ENCODE measurements at regions not wholly inside any gene's neighbourhood (a gene's known extent, or its start where the extent isn't known, plus 50 kb on each side); places are given as distances from the start of the nearest gene placed in this dataset.

- BruUV-seq (replicated peaks): no TSS peak
- intact Hi-C loops (cut with micrococcal nuclease): no loop called here
These were observed 301.3 kb upstream of the B3GALT2 start for GRCh38 chr1:193487722-193488121.

More at GRCh38 chr1:193487722-193488121, 301.3 kb upstream of the B3GALT2 start:
- no peak for DNase-seq (ENCODE audit: low read depth, low spot score)
- POLR2A ChIA-PET: no interaction called here
- CTCF ChIA-PET: no interaction called here
- Histone ChIP-seq H3K9me3 (replicated peaks; ENCODE audit: control insufficient read depth, insufficient read depth, low read length) (no peaks in the 10 kb centered on the region), H3K4me3 (replicated peaks in 1 of 3; ENCODE audit: insufficient read depth in 1 of 3, low read depth in 1 of 3, low read length in 3 of 3) (no peak overlapping the region), H3K79me2 (ENCODE audit: control insufficient read depth, insufficient read depth, low read length) (no peaks in the 10 kb centered on the region), H3K4me1 (ENCODE audit: control insufficient read depth, extremely low read depth, insufficient read depth, low read length) (no peaks in the 10 kb centered on the region), H3K9me1 (replicated peaks; ENCODE audit: control insufficient read depth, extremely low read depth, insufficient read depth, low read length) (no peaks in the 10 kb centered on the region), H2AFZ (ENCODE audit: low read depth, low read length) (no peak overlapping the region), H3K36me3 (ENCODE audit: control insufficient read depth in 2 of 2, extremely low read depth in 1 of 2, insufficient read depth in 2 of 2, low read length in 2 of 2) (no peaks in the 10 kb centered on the region), H3K27ac (ENCODE audit: insufficient read depth, low read depth, low read length) (no peak overlapping the region), H3K9ac (replicated peaks; ENCODE audit: extremely low read depth, insufficient read depth, low read length) (no peak overlapping the region), H3K27me3 (ENCODE audit: control insufficient read depth in 2 of 2, insufficient read depth in 2 of 2, low read length in 2 of 2) (no peaks in the 10 kb centered on the region), H3K4me2 (ENCODE audit: insufficient read depth, low read length) (no peak overlapping the region), H4K20me1 (replicated peaks; ENCODE audit: control insufficient read depth, extremely low read depth, insufficient read depth, low read length) (no peaks in the 10 kb centered on the region)
- TF ChIP-seq CTCF (IDR thresholded peaks at IDR 0.05; ENCODE audit: extremely low read depth in 1 of 2, insufficient read depth in 1 of 2, low read depth in 1 of 2, low read length in 2 of 2) (no peak), FOS (IDR thresholded peaks at IDR 0.05; ENCODE audit: borderline replicate concordance, insufficient read depth, low read length) (no peak), GATA2 (IDR thresholded peaks at IDR 0.05; ENCODE audit: insufficient read depth, insufficient read length, low read depth, low read length) (no peak), EZH2 (IDR thresholded peaks at IDR 0.05; ENCODE audit: borderline replicate concordance, low read depth, low read length, severe bottlenecking) (no peak), JUN (IDR thresholded peaks at IDR 0.05; ENCODE audit: borderline replicate concordance, insufficient read depth, insufficient read length, low read depth) (no peak)
- dilution Hi-C loops (cut with MboI; ENCODE audit: extremely low pct_ligation_motif_present, low sequenced_read_pairs): no loop called here
- FAIRE-seq: no peak
